ENCODE measurements at regions not wholly inside any gene's neighbourhood (a gene's known extent, or its start where the extent isn't known, plus 50 kb on each side); places are given as distances from the start of the nearest gene placed in this dataset.

DNA sequence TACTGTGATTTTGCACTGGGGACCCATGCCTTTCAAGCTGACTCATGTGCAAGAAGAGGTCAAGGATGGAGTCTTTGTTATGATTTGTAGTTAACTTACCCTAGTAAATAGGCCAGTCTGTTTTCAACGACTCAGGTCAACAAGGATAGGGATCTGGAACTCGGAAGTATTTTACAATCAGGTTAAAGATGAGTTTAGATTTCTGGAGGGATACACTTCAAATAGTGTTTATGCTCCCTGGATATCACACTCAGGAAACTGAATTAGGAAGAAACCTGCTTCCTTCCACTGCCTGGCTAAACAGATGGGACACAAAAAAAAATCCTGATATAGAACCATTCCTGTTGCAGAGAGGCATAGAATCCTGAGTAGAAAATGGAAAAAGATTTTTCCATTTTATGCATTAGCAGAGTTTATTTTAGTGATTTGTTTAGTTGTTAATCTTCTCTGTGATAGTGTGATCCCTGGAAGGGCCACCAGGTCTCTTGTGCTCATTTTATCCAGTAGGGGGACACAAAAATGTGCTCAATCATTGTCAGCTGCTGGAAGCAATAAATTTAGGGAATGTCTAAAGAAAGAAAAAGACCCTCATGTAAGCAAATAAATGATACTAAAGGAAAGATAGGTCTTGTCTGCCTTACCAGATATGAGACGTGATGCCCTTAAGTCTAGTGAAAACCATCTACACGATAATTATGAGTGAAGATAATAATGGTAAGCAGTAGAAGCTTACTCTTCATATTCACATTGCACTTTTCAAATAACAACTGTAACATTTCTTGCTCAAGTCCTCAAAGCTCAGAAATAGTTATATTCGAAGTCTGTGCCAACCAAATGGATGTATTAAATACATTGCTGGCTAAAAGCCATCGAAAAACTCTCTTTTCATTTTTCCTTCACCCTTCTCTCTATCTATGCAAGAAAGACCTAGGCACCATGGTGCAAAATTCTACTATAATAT, 452.1 kb upstream of the KCNMB2 start:
- no peak overlapping the region for H3K14ac ChIP-seq (ENCODE audit: insufficient read length)
- H3K23me2 ChIP-seq (ENCODE audit: low read depth, low read length): no peaks in the 10 kb centered on the region
- no peaks in the 10 kb centered on the region for H3K36me3 ChIP-seq (ENCODE audit: control insufficient read depth in 2 of 4, insufficient read depth in 4 of 4, low read length in 3 of 4)
- no peak for DNase-seq (ENCODE audit: low read depth in 1 of 2, low spot score in 2 of 2)
- H2BK120ac ChIP-seq (replicated peaks; ENCODE audit: low read depth, low read length): peak overlapping the region; percentile 44
- POLR2A ChIA-PET (ENCODE audit: partially characterized antibody): interaction anchor here (0.7 kb wide), 1 partner anchor 159 kb away, joined by 3 read pairs; no protein-coding TSS in a partner anchor
- H2AFZ ChIP-seq (ENCODE audit: low read length): peak overlapping the region; percentile 65
- no peak overlapping the region for H3K4ac ChIP-seq (replicated peaks; ENCODE audit: insufficient read length, low read depth, low read length)
- H2BK20ac ChIP-seq (ENCODE audit: low read length): no peak overlapping the region
- no peaks in the 10 kb centered on the region for H3K9me3 ChIP-seq (ENCODE audit: insufficient read depth in 2 of 2, low read depth in 1 of 2, low read length in 1 of 2)
- H3K18ac ChIP-seq (ENCODE audit: extremely low read depth, low read length): 0 out of 2 replicates have a peak overlapping the region, but pooled peaks have one; percentile 4
- H3K4me3 ChIP-seq (ENCODE audit: extremely low read depth in 1 of 4, insufficient read depth in 2 of 4, low read depth in 3 of 4, low read length in 4 of 4): peak overlapping the region in 1 of 4 experiments; percentile 26; a peak in 1 of 8 replicates
- H3K4me2 ChIP-seq (ENCODE audit: insufficient read depth in 1 of 2, low read depth in 2 of 2, low read length in 2 of 2): peak overlapping the region in 1 of 2 experiments; percentile 22; a peak in 1 of 4 replicates
- no peak for FAIRE-seq
- H3K23ac ChIP-seq (ENCODE audit: insufficient read length): no peak overlapping the region
- CTCF ChIA-PET (ENCODE audit: partially characterized antibody): interaction anchor here (0.7 to 2.3 kb wide), 19 partner anchors 10 to 442 kb away, joined by 3 to 16 read pairs (median 3); no protein-coding TSS in a partner anchor
- WGBS, 2 experiments (ENCODE audit: extremely low coverage in 1 of 2, insufficient coverage in 1 of 2, insufficient read length in 1 of 2, insufficient replicate concordance in 2 of 2, low coverage in 1 of 2, low lambda C conversion rate in 2 of 2, missing lambda C conversion rate in 1 of 2): 68% methylated on average over 6 of the region's 6 CpGs; no CpG with 5 or more reads in 1 of the 2 experiments
- peak overlapping the region; percentile 44 for H2BK12ac ChIP-seq (ENCODE audit: low read depth, low read length)
- 0 out of 7 replicates have a peak overlapping the region, but pooled peaks of 1 of the 4 experiments have one; percentile 1 for H3K9ac ChIP-seq (replicated peaks in 1 of 4; ENCODE audit: extremely low read depth in 1 of 4, low read depth in 3 of 4, low read length in 3 of 4)
- H3K56ac ChIP-seq (replicated peaks; ENCODE audit: insufficient read length, low read depth, low read length): no peak overlapping the region
- no peak overlapping the region for H2BK5ac ChIP-seq (ENCODE audit: low read depth, low read length)
- H4K20me1 ChIP-seq (replicated peaks in 1 of 2; ENCODE audit: control insufficient read depth in 1 of 2, insufficient read depth in 2 of 2, low read length in 2 of 2): no peaks in the 10 kb centered on the region
- H4K5ac ChIP-seq (ENCODE audit: insufficient read length, low read depth, low read length): peak overlapping the region; percentile 55
- no peaks in the 10 kb centered on the region for H3K79me1 ChIP-seq (ENCODE audit: low read depth, low read length)
- H3K27ac ChIP-seq (ENCODE audit: low read depth, low read length): peak overlapping the region; percentile 68; the same call in 1 of the 2 replicates
- H3K4me1 ChIP-seq (replicated peaks in 1 of 4; ENCODE audit: control insufficient read depth in 3 of 4, insufficient read depth in 4 of 4, low read length in 3 of 4): peaks cover 0 to 12% (median 4%) of the 10 kb centered on the region in 4 experiments; a peak in 3 of 7 replicates
- H3K79me2 ChIP-seq (ENCODE audit: control insufficient read depth in 1 of 2, insufficient read depth in 2 of 2, low read length in 2 of 2): no peaks in the 10 kb centered on the region
- H2AK5ac ChIP-seq (ENCODE audit: low read depth, low read length): no peak overlapping the region
- H4K8ac ChIP-seq (ENCODE audit: extremely low read depth, insufficient read depth, low read length): no peak overlapping the region
- no peaks in the 10 kb centered on the region for H3K27me3 ChIP-seq (replicated peaks in 1 of 4; ENCODE audit: control insufficient read depth in 3 of 4, extremely low read depth in 1 of 4, insufficient read depth in 3 of 4, low read length in 3 of 4)
- H2BK15ac ChIP-seq (ENCODE audit: low read length): 0 out of 2 replicates have a peak overlapping the region, but pooled peaks have one; percentile 34
- no peak overlapping the region for H4K91ac ChIP-seq (replicated peaks; ENCODE audit: insufficient read length, low read length)
- TF ChIP-seq KDM5A (IDR thresholded peaks at IDR 0.05; ENCODE audit: low read length): no peak
- TF ChIP-seq BCL11A (IDR thresholded peaks at IDR 0.05; ENCODE audit: low read depth in 2 of 2, low read length in 2 of 2): no peak
- TF ChIP-seq, protein P1, sequence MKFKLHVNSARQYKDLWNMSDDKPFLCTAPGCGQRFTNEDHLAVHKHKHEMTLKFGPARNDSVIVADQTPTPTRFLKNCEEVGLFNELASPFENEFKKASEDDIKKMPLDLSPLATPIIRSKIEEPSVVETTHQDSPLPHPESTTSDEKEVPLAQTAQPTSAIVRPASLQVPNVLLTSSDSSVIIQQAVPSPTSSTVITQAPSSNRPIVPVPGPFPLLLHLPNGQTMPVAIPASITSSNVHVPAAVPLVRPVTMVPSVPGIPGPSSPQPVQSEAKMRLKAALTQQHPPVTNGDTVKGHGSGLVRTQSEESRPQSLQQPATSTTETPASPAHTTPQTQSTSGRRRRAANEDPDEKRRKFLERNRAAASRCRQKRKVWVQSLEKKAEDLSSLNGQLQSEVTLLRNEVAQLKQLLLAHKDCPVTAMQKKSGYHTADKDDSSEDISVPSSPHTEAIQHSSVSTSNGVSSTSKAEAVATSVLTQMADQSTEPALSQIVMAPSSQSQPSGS (IDR thresholded peaks at IDR 0.05; ENCODE audit: low read length): no peak
- TF ChIP-seq RAD21 (IDR thresholded peaks at IDR 0.05 in 1 of 2, conservative IDR thresholded peaks at IDR 0.05 in 1 of 2; ENCODE audit: low read depth in 2 of 2, low read length in 2 of 2): peak; percentile 41 to 47
- TF ChIP-seq BRCA1 (IDR thresholded peaks at IDR 0.05; ENCODE audit: low read depth, low read length): no peak
- no peak for TF ChIP-seq HDAC6 (IDR thresholded peaks at IDR 0.05; ENCODE audit: low read depth, low read length)
- TF ChIP-seq BACH1 (IDR thresholded peaks at IDR 0.05; ENCODE audit: low read length): peak; percentile 86
